Posterior cingulate gyrus (tissue), 11 donors: ENCODE measurements at regions not wholly inside any gene's neighbourhood (a gene's known extent, or its start where the extent isn't known, plus 50 kb on each side); places are given as distances from the start of the nearest gene placed in this dataset.
"Not testable (repeated sequence)": the region's sequence is repeated elsewhere in the genome, so short reads cannot be mapped to it uniquely, and the experiment has no call there.

Experiments
- DNase-seq, 10 donors: peaks; one replicate each; pipeline versions ENCODE4 v3.0.0 to v3.0.0-alpha.2; 2020 to 2021; ENCODE audit warnings: mixed read lengths in 3 of 10
- intact Hi-C: fragments of 100-400 bp; cut with DNase I; formaldehyde crosslinking; loops from one replicate; pipeline ENCODE4 v1.15.1; 2023

DNA sequence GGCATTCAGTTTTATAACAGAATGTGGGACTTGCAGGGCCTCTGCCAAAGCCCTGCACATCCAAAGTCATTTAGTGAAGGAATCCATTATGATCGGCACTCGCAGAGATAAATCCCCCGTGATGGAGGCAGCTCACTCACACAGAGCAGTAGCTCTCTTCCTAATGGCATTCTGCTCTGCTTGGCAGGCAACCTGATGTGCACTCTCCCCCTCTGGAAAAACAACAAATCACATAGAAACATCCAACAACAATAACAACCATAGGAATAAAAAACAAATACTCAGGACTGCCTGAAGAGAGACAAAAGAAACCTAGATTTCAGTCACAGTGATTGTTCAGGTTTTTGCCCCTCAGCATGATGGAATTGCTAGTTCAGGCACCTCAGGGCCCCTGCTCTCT lies 59.7 kb downstream of the NAA11 start:
- intact Hi-C loops: no loop called here
- no peak for DNase-seq

DNA sequence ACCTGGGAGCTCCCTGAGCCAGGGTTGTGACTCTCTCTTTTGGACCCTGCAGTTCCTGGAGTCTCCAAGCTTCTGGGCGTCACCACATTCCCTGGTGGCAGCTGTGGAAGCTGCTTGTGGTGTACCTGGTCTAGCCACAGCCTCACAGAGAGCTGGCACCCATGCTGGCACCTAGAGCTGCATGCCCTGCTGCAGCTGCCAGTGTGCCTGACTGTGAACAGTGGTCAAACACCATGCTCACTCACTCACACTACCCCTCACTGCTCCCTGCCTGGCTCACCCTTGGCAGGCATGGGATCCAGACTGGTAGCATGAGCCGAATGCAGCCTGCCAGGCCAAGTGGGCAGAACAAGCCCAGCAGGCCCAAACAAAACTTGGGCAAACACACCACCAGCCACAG lies 66.6 kb downstream of the NAA11 start:
- peak in 1 of 10 donors; percentile 73 for DNase-seq
- intact Hi-C loops: no loop called here

DNA sequence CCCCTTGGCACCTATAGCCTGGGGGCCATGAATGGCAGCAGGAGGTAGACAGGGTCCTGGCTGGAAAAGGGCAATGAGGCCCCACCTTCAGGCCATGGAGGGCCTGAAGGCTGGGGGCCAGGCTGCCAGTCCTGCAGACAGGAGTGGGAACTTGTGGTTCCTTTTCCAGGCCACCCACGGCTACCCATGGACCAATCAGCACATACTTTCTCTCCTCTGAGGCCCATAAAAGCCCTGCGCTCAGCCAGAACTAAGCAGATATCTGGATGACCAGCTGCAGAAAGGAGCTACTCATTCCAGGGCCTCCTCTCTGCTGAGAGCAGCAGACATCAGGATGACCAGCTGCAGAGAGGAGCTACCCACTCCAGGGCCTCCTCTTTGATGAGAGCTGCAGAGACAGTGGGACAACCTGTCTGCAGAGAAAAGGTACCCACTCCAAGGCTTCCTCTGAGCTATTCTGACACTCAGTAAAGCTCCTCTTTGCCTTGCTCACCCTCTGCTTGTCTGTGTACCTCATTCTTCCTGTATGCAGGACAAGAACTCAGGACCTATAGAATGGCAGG lies 67.2 kb downstream of the NAA11 start:
- intact Hi-C loops: no loop called here
- DNase-seq: no peak

DNA sequence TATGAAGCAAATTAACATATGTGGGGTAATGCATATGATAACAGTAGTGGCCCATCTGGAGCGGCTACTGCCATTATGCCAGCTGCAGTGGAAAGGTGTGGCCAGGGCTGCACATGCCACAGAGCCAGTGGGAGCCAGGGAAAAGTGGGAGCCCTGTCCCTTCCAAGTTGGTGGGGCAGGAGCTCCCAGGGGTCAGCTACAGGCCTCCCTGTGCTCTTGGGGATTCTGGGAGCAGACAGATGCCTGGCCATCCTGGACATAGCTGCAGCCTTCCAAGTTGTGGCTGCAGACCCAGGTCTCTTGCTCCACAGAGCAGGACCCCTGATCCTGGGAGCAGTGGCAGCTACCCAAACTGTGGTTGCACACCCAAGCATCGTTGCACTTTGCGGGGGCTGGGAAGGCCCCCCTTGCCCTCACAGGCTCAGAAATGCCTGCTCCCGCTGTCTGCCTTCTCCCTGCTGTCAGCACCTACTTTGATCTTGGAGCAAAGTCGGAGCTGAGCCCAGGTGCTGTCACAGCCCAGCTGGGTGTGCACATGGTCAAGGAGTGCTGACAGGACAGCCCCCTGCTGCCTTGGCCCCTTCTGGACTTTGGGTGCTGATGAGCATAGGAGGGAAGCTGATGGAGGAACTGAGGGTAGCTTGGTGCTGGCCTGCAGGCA lies 67.8 kb downstream of the NAA11 start:
- intact Hi-C loops: no loop called here
- peak in 1 of 10 donors; percentile 78 for DNase-seq

DNA sequence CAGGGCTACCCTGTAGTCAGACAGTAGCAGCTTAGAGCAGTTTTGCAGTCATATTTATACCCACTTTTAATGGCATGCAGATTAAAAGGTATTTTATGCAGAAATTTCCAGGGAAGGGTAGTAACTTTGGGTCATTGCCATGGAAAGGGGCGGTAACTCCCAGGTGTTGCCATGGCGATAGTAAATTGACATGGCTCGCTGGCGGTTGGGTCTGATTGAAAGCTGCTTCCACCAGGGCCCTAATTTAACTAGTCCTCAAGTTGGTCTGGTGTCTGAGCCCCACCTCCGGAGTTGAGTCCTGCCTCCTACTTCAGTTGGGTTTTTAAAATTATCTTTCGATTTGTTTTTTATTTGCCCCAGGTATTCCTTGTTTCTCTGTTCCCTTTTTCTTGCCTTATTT lies 70.1 kb downstream of the NAA11 start:
- DNase-seq: no peak
- intact Hi-C loops: no loop called here

DNA sequence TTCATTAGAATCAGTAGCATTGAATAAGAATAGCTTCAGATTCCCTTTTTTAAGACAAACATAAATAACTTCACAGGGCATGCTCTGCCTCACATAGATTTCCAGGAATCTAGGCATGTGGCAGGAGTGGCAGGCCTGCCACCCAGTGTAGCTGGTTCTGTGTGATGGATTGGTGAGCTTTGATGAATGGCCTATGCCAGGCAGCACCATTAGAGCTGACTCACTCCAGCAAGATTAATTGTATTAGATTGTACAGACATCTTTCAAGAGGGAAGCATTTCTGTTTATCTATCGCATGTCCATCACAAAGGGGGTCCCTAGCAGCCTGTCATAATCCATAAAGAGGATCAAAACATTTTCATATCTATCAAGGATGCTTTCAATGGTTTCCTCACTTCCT lies 71.9 kb downstream of the NAA11 start:
- intact Hi-C loops: no loop called here
- DNase-seq: no peak

DNA sequence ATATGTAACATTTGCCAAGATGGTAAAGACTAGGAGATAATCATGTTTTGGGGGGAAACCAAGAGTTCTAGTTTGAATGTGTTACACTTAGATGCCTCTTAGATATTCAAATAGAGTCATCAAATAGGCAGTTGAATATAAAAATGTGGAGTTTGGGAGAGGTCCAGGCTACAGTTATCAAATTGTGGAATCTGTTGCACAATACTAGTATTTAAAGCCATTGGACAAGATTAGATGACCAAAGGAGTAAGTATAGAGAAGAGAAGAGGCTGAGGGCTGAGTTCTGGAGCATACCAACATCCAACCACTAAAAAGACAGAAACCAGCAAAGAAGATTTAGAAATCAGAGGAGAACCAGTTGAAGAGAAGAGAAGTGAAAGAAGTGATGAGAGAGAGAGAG lies 72.7 kb downstream of the NAA11 start:
- intact Hi-C loops: no loop called here
- no peak for DNase-seq

DNA sequence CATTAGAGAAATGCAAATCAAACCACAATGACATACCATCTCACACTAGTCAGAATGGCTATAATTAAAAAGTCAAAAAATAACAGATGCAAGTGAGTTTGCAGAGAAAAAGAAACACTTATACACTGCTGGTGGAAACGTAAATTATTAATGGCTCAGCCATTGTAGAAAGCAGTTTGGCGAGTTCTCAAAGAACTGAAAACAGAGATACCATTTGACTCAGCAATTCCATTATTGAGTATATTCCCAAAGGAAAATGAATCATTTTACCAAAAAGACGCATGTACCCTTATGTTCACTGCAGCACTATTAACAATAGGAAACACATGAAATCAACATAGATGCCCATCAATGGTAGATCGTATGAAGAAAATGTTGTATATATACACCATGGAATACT lies 75.0 kb downstream of the NAA11 start:
- intact Hi-C loops: no loop called here
- DNase-seq: no peak

DNA sequence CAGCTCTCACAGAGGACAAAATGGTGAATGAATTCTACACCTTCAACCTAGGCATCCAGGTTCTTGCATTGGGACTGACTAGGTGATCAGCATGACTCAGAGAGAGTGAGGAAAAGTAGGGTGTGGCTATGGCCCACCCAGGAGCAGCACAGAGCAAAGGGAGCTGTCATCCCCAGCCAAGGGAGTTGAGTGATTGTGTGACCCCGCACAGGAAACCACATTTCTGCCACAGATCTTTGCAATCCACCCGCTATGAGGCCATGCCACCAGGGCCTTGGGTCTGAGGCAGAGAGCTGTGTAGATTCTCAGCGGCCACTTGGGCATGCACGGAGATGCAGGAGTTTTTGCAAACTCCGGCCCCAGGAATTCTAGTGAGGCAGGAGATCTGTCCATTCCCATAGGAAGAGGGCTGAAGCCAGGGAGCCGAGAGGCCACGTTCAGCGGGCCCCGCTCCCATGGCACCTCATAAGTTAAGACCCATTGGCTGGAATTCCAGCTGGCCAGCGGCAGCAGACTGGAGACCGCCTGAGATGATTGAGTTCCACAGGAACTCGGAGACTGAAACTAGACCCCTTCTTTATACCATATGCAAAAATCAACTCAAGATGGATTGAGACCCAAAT lies 75.9 kb downstream of the NAA11 start:
- DNase-seq: peak in 1 of 10 donors; percentile 66
- intact Hi-C loops: no loop called here

DNA sequence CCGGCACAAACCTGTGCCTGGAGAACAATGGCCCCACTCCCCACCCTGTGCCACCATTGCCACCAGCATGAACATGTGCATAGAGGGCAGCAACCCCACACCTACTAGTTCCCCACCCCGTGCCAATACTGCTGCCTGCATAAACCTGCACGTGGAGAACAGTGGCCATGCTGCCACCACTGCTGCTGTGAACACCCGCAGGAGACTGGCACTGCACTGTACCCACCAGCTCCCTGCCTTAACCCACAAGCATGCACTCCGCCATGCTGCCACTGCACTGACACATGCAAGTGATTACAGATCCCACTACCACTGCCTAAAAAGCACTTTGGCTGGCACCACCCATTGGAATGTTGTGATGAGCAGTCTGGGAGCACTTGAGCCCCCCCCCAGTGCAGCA lies 77.3 kb downstream of the NAA11 start:
- intact Hi-C loops: no loop called here
- no peak for DNase-seq

DNA sequence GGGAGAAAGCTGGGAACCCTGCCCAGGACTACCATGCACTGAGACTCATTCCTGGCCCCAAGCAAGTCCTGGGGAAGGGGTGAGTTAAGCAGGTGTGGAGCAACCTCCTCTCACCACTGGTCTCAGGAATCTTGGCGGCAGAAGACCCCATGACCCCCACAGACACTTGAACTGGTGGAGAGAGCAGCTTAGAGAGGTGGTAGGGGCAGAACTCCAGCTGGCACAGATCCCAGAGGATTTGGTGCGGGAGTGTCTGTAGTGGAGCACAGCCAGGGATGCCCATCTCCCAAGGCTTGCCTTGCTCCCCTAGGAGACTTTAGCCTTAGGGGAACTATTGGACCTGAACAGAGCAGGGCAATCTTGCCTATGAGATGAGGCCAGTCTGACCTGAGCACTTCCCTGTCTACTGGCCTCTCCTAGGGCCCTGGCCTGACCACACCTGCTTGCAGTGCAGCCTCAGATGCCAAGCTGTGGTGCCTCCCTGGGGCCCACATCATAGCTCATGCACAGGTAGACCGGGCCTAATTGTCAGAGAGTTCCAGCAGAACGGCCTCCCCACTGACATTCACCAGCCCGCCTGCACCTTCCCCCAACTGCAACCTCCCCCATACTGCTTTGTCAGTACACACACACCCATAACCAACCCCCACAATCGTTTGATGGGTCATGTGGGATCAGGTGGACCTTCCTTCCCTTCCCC lies 78.0 kb downstream of the NAA11 start:
- intact Hi-C loops: no loop called here
- DNase-seq: peak in 2 of 10 donors; percentile 67 to 71

DNA sequence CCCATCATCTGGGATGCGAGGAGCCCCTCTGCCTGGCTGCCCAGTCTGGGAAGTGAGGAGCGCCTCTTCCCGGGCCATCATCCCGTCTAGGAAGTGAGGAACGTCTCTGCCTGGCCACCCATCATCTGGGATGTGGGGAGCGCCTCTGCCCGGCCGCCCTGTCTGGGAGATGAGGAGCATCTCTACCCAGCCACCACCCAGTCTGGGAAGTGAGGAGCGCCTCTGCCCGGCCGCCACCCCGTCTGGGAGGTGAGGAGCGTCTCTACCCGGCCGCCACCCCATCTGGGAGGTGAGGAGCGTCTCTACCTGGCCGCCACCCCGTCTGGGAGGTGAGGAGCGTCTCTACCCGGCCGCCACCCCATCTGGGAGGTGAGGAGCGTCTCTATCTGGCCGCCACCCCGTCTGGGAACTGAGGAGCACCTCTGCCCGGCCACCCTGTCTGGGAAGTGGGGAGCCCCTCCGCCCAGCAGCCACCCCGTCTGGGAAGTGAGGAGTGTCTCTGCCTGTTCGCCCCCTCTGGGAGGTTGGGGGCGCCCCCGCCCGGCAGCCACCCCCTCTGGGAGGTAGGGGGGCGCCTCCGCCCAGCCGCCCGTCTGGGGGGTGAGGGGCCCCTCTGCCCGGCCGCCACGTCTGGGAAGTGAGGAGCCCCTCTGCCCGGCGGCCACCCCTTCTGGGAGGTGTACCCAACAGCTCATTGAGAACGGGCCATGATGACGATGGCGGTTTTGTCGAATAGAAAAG lies 80.5 kb downstream of the NAA11 start:
- peak in 1 of 10 donors; percentile 72 for DNase-seq
- intact Hi-C loops: not testable (repeated sequence)

DNA sequence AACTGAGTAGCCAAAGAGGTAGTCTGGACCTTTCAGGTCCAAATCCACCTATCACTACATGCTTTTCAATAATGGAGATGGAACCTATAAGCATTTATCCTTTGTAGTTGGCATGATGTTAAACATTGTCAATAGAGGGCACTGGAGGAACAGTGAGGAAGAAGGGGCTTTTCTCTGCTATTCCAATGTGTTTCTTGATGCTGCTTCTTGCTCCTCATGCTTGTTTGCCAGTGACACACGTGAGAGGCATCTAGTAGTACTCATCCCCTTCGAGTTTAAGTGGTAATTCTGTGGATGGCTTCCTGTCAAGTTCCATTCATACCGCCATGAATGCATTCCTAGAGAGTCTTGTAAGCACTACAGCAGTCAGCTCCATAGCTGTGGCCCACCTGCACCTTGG lies 84.0 kb downstream of the NAA11 start:
- DNase-seq: no peak
- intact Hi-C loops: no loop called here

DNA sequence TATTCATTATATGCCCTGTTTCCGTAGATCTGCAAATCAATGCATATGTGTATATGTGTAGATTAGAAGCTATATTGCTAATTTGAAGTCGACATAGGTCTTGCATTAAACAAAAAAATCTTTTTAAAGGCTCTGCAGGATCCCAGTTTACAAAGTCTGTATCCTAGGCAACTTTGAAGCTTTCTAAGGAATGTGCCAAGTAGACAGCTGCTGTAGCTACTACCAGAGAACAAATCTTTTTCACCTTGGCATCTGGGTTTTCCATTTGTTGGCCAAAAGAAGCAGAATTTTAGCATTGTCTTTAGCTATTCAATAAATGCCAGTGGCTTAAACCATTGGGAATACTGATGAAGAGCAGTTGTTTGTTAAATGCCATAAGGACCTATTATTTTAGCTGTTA lies 88.0 kb downstream of the NAA11 start:
- no peak for DNase-seq
- intact Hi-C loops: no loop called here

DNA sequence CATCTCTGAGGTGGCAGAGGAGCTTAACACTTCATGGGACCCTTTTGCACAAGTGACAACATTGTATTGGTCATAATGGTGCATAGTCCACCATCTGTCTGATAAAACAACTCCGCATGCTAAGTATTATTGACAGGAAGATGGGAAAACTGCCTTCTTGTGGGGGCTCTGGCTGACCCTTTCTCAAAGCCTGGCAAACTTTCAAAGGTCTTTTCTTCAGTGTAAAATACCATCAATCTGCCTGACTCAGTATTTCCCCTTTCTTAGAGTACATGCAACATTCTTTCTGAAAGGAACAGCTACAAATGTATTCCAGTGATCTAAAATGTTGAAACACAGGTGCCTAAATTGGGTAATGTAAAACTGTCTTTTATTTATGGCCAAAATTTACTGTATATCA lies 89.1 kb downstream of the NAA11 start:
- no peak for DNase-seq
- intact Hi-C loops: no loop called here

DNA sequence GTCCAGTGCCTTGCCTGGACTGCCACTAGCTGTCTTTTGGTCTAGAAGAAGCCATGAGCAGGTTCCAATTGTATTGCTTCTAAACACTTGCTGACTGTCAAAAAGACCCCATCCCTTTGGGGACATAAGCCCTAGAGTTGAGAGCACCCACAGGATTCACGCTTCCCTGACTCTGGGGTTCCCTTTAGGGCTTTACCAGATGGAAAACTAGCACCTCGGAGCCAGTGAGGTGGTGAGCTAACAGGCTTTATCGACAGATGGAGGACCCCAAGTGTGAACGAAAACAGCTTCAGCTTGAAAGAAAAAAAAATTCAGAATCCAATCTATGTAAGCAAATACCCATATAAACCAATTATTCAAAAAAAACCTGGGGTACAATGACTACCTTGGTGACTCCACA lies 90.8 kb downstream of the NAA11 start:
- no peak for DNase-seq

DNA sequence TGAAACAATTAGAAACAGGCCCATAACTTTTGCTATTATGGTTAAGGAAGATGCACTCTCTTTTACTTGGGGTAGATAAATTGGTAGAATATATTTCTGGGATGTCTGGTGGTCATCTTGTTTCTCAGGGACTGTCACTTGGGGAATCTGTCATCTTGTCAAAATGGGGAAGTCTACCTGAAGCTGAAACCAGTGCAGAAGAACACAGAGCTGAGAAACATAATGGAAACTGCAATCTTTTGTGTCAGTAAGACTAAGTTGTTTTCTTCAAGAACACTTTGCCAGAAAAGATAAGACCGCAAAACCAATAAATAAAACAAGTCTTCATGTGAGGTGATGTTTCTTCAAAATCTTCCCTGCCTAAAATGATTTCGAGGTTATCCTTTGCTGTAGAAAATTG lies 92.0 kb downstream of the NAA11 start:
- intact Hi-C loops: no loop called here
- DNase-seq: no peak

More for the DNA sequence above, 90.8 kb downstream of the NAA11 start:
- intact Hi-C loops: no loop called here

DNA sequence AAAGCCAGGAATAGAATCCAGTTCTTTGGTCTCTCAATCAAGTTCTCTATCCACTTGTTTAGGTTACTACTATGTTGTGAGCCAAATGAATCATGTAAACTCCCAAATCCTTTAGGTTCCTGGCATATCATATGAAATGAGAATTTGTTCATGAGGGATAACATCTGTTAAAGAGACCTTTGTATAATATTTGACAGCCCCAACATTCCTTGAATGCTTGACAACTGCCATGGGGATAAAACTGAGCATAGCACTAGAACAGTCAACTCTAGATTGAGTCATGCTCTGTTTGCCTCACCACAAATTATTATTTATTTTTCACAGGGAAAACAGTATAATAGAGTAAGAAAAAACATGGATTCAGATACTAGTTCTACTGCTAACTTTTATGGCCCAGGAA lies 93.3 kb downstream of the NAA11 start:
- intact Hi-C loops: no loop called here
- no peak for DNase-seq

DNA sequence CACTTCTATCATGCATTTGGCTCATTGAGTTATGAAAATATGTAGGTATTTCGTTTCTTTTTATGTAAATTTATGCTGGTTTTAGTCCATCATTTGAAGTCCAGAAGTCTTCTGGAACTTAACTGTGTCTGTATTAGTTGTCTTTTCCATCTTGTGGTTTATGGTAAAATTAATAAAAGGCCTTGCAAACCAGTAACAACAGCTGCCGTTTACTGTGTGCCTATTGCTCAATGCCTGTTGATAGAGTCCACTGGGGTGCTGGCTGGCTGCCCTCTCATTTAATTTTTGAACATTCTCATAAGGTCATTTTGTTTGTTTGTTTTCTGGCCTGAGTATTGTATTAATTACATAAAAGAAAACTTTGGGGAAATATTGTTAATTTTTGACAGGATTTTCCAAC lies 98.0 kb downstream of the NAA11 start:
- DNase-seq: no peak
- intact Hi-C loops: no loop called here

DNA sequence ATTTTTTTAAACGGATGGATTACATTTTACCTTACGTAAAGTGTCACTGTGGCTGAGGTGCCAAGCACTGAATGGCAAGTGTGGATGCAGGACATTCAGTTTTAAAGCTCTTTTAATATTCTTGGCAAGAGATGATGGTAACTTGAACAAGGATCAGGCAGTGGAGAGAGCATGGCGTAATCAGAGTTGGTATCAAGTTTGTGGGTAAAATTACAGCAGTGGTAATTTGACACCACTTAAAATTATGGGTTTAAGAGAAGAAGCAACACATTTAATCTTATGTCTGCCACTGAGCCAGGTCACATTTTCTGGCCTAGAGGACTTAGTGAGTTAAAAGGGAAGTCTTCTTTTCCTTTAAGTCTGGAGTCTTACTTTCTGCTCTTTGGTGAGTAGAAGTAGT lies 100.5 kb downstream of the NAA11 start:
- DNase-seq: no peak
- intact Hi-C loops: no loop called here

DNA sequence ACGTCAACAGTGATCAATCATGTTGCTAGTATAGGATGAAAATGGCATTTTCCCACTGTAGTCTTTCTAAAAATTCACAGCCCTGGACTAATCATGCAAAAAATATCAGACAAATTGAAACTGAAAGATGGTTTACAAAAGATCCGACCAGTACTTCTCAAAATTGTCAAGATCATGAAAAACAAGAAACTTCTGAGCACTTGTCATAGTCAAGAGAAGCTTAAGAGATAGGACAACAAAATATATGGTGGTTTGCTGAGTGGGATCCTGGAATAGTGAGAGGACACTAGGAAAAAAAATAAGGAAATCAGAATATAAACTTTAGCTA lies 101.1 kb downstream of the NAA11 start:
- no peak for DNase-seq
- intact Hi-C loops: no loop called here
